ENCODE measurements at regions not wholly inside any gene's neighbourhood (a gene's known extent, or its start where the extent isn't known, plus 50 kb on each side); places are given as distances from the start of the nearest gene placed in this dataset.

GRCh38 chrX:113770071-113770470 lies 813.8 kb upstream of the HTR2C start:
- Histone ChIP-seq H3K36me3 (ENCODE audit: control insufficient read depth, insufficient read depth, low read length) (no peaks in the 10 kb centered on the region), H4K20me1 (replicated peaks; ENCODE audit: control insufficient read depth, insufficient read depth, low read length) (no peaks in the 10 kb centered on the region), H3K79me2 (ENCODE audit: control insufficient read depth, insufficient read depth, low read length) (no peaks in the 10 kb centered on the region), H3K27me3 (ENCODE audit: control insufficient read depth in 2 of 2, insufficient read depth in 2 of 2, low read length in 2 of 2) (no peaks in the 10 kb centered on the region), H3K9me3 (replicated peaks; ENCODE audit: control insufficient read depth, insufficient read depth, low read depth, low read length) (no peaks in the 10 kb centered on the region), H2AFZ (ENCODE audit: low read depth, low read length) (no peak overlapping the region), H3K9me1 (ENCODE audit: control insufficient read depth, insufficient read depth, low read length) (no peaks in the 10 kb centered on the region), H3K27ac (ENCODE audit: extremely low read depth, low read depth, low read length) (no peak overlapping the region), H3K4me2 (ENCODE audit: insufficient read depth, low read length) (no peak overlapping the region), H3K4me1 (replicated peaks in 1 of 2; ENCODE audit: control insufficient read depth in 2 of 2, insufficient read depth in 2 of 2, low read length in 2 of 2) (no peaks in the 10 kb centered on the region), H3K4me3 (no peak overlapping the region), H3K9ac (ENCODE audit: insufficient read depth in 1 of 2, low read depth in 2 of 2, low read length in 2 of 2) (no peak overlapping the region)
- in situ Hi-C loops (cut with MboI): no loop called here
- DNase-seq (ENCODE audit: extremely low read depth in 1 of 4, low spot score in 3 of 4) (no peak), ATAC-seq (no peak), FAIRE-seq (no peak)
- ChIA-PET POLR2A (interaction anchor here (0.5 kb wide), 1 partner anchor 9 kb away, joined by 3 read pairs; no protein-coding TSS in a partner anchor), CTCF (ENCODE audit: low intra/inter-chr PET ratio) (no interaction called here)
- 5% methylated on average over 3 of the region's 4 CpGs for WGBS (ENCODE audit: insufficient coverage, low coverage, missing lambda C conversion rate)
- intact Hi-C loops (cut with micrococcal nuclease): no loop called here
- BruUV-seq (replicated peaks): no TSS peak
- TF ChIP-seq CLOCK (CRISPR knock-in tag; IDR thresholded peaks at IDR 0.05; ENCODE audit: borderline replicate concordance) (no peak), ATF7 (IDR thresholded peaks at IDR 0.05) (no peak), FOXJ2 (tag; IDR thresholded peaks at IDR 0.05) (no peak), GATAD2A (IDR thresholded peaks at IDR 0.05) (no peak), CREB5 (CRISPR knock-in tag; IDR thresholded peaks at IDR 0.05) (no peak), GABPB2 (CRISPR knock-in tag; conservative IDR thresholded peaks at IDR 0.05) (no peak), XRCC3 (IDR thresholded peaks at IDR 0.05) (no peak)
- TF ChIP-seq, protein P1, sequence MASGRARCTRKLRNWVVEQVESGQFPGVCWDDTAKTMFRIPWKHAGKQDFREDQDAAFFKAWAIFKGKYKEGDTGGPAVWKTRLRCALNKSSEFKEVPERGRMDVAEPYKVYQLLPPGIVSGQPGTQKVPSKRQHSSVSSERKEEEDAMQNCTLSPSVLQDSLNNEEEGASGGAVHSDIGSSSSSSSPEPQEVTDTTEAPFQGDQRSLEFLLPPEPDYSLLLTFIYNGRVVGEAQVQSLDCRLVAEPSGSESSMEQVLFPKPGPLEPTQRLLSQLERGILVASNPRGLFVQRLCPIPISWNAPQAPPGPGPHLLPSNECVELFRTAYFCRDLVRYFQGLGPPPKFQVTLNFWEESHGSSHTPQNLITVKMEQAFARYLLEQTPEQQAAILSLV (tag; IDR thresholded peaks at IDR 0.05): no peak

All from K562 (cell line).